H54 (cell line): ENCODE measurements at regions not wholly inside any gene's neighbourhood (a gene's known extent, or its start where the extent isn't known, plus 50 kb on each side); places are given as distances from the start of the nearest gene placed in this dataset.
"Not testable (repeated sequence)": the region's sequence is repeated elsewhere in the genome, so short reads cannot be mapped to it uniquely, and the experiment has no call there.

Source experiments
- DNase-seq: peaks from one replicate; pipeline ENCODE4 v3.0.0; 2011; ENCODE audit warnings: low spot score, mixed read lengths; ENCODE audit not compliant: insufficient read length
- FAIRE-seq: peaks from 3 replicates; lab custom pipeline; 2011; peaks lifted over from hg19 to GRCh38; lab: Jason Lieb, UNC
- POLR2A ChIP-seq: IDR thresholded peaks from 2 replicates; pipeline ENCODE4 v1.6.1; 2011; ENCODE audit warnings: low read depth, mild to moderate bottlenecking, low read length

- no peak for DNase-seq
- TF ChIP-seq POLR2A, result no peak
- FAIRE-seq, result no peak
Measured at GRCh38 chr2:239662413-239663120, 261.7 kb upstream of the HDAC4 start.

GRCh38 chr2:239661334-239662312 lies 260.8 kb upstream of the HDAC4 start:
- no peak for FAIRE-seq
- no peak for TF ChIP-seq POLR2A
- no peak for DNase-seq

GRCh38 chr2:239660390-239661230 lies 259.8 kb upstream of the HDAC4 start:
- no peak for TF ChIP-seq POLR2A
- FAIRE-seq, result no peak
- DNase-seq, result no peak

GRCh38 chr2:239657992-239658391 lies 257.2 kb upstream of the HDAC4 start:
- no peak for FAIRE-seq
- DNase-seq, result no peak
- no peak for TF ChIP-seq POLR2A

- no peak for FAIRE-seq
- DNase-seq, result no peak
Measured at GRCh38 chr2:239657236-239657635, 256.4 kb upstream of the HDAC4 start.

GRCh38 chr2:239654266-239654665 lies 253.4 kb upstream of the HDAC4 start:
- FAIRE-seq (no peak), DNase-seq (no peak)
- no peak for TF ChIP-seq POLR2A

More at GRCh38 chr2:239657236-239657635, 256.4 kb upstream of the HDAC4 start:
- TF ChIP-seq POLR2A, result no peak

- TF ChIP-seq POLR2A, result no peak
- DNase-seq, result no peak
- no peak for FAIRE-seq
Measured at GRCh38 chr2:239651859-239652258, 251.0 kb upstream of the HDAC4 start.

- TF ChIP-seq POLR2A, result no peak
- FAIRE-seq (no peak), DNase-seq (no peak)
Measured at GRCh38 chr2:239650674-239651073, 249.9 kb upstream of the HDAC4 start.

- DNase-seq (no peak), FAIRE-seq (no peak)
- TF ChIP-seq POLR2A, result no peak
Measured at GRCh38 chr2:239649309-239649708, 248.5 kb upstream of the HDAC4 start.

- no peak for TF ChIP-seq POLR2A
- FAIRE-seq, result no peak
- no peak for DNase-seq
Measured at GRCh38 chr2:239648607-239649006, 247.8 kb upstream of the HDAC4 start.

GRCh38 chr2:239647052-239647819 lies 246.4 kb upstream of the HDAC4 start:
- TF ChIP-seq POLR2A, result no peak
- DNase-seq (no peak), FAIRE-seq (no peak)

- FAIRE-seq, result no peak
- DNase-seq, result no peak
- TF ChIP-seq POLR2A, result no peak
Measured at GRCh38 chr2:239646184-239646583, 245.4 kb upstream of the HDAC4 start.

- DNase-seq, result not testable (repeated sequence)
Measured at GRCh38 chr2:239644594-239644993, 243.8 kb upstream of the HDAC4 start.

GRCh38 chr2:239644011-239644410 lies 243.2 kb upstream of the HDAC4 start:
- no peak for DNase-seq
- no peak for TF ChIP-seq POLR2A
- no peak for FAIRE-seq

More at GRCh38 chr2:239644594-239644993, 243.8 kb upstream of the HDAC4 start:
- not testable (repeated sequence) for FAIRE-seq
